ENCODE measurements at regions not wholly inside any gene's neighbourhood (a gene's known extent, or its start where the extent isn't known, plus 50 kb on each side); places are given as distances from the start of the nearest gene placed in this dataset.

DNA sequence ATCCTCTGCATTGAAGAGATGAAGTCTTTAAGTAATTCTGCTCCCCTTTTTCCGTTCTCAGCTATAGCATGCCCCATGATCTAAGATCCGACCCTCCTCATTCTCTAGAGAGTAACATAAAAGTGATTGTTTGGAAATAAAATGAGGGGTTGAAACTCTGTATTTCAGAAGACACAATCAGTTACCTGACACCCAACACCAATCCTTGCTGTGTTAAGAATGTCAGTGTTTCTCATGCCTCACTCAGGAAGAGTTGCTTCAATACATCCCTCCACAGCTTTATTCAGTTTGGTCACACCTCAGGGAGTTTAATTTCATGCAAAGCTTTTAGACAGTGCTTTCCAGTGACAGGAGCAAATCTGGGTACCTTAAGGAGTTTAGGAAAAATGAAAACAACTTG, 49.9 kb upstream of the RBBP8 start:
- no peak for DNase-seq (ENCODE audit: low spot score in 2 of 2, unreplicated experiment in 2 of 2)
- Mint-ChIP-seq H3K36me3 (peaks cover 10% of the 10 kb centered on the region), H3K4me3 (no peak overlapping the region), H3K4me1 (peaks cover 13% of the 10 kb centered on the region), H3K9me3 (peaks cover 6% of the 10 kb centered on the region), H3K27ac (no peak overlapping the region), H3K27me3 (ENCODE audit: low read depth) (no peaks in the 10 kb centered on the region)
- no peak for TF ChIP-seq CTCF (IDR thresholded peaks at IDR 0.05; ENCODE audit: unreplicated experiment)
